GM10266 (cell line): ENCODE measurements at regions not wholly inside any gene's neighbourhood (a gene's known extent, or its start where the extent isn't known, plus 50 kb on each side); places are given as distances from the start of the nearest gene placed in this dataset.

Experiments used
- DNase-seq: peaks from one replicate; pipeline ENCODE4 v3.0.0; 2012; ENCODE audit errors: extremely low spot score
- TF ChIP-seq, protein P1 (sequence below): IDR thresholded peaks from 2 replicates; pipeline ENCODE4 v1.5.1; 2012; ENCODE audit warnings: mild to moderate bottlenecking, low read depth; ENCODE audit not compliant: control insufficient read depth, insufficient read depth; ENCODE audit errors: missing control alignments

DNA sequence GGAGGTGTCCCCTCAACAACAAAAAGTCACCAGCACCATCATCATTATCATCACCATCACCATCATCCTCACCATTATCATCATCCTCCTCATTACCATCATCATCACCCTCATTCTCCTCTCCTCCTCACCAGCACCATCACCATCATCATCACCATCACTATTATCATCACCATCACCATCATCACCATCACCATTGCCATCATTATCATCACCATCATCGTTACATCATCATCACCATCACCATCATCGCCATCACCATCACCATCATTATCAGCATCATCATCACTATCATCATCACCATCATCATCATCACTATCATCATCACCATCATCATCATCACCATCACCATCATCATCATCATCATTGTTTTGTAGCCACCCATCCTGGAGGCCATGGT is 212.6 kb downstream of the MN1 start:
- TF ChIP-seq, protein P1, sequence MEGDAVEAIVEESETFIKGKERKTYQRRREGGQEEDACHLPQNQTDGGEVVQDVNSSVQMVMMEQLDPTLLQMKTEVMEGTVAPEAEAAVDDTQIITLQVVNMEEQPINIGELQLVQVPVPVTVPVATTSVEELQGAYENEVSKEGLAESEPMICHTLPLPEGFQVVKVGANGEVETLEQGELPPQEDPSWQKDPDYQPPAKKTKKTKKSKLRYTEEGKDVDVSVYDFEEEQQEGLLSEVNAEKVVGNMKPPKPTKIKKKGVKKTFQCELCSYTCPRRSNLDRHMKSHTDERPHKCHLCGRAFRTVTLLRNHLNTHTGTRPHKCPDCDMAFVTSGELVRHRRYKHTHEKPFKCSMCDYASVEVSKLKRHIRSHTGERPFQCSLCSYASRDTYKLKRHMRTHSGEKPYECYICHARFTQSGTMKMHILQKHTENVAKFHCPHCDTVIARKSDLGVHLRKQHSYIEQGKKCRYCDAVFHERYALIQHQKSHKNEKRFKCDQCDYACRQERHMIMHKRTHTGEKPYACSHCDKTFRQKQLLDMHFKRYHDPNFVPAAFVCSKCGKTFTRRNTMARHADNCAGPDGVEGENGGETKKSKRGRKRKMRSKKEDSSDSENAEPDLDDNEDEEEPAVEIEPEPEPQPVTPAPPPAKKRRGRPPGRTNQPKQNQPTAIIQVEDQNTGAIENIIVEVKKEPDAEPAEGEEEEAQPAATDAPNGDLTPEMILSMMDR: no peak
- no peak for DNase-seq

DNA sequence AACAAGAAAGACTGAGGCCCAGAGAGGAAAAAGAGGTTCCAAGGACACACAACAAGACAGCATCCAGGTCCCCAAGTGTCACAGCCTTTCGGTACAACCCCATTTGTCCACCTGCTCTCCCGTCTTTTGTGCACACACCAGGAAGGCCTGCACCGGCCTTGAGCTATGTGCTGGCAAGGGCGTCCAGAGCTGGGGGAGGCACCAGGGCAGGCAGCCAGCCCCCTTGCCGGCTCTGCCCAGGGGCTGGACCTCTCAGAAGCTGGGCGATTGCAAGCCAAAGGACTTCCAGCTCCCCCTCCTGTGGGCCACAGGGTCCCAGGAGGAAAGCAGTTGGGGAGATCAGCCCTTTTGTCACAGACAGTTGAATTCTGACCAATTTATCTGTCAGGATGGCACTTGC is 210.5 kb downstream of the MN1 start:
- no peak for DNase-seq
- TF ChIP-seq, protein P1: no peak

DNA sequence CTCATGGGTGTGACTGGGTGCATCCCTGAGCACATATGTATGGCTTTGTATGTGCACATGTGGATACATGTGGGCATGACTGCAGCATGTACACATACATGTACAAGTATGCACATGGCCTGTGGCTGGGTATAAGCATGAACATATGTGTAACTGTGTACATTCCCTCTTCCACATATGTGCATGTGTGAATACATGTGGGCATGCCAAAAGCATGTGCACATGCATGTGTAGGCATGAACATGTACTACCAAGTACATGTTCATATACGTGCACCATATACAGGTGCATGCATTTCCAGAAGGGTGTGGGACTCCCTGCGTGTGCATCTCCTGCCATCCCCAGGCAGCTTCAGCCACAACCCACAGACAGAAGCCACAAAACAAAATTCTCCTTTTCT is 208.2 kb downstream of the MN1 start:
- TF ChIP-seq, protein P1: no peak
- no peak for DNase-seq

DNA sequence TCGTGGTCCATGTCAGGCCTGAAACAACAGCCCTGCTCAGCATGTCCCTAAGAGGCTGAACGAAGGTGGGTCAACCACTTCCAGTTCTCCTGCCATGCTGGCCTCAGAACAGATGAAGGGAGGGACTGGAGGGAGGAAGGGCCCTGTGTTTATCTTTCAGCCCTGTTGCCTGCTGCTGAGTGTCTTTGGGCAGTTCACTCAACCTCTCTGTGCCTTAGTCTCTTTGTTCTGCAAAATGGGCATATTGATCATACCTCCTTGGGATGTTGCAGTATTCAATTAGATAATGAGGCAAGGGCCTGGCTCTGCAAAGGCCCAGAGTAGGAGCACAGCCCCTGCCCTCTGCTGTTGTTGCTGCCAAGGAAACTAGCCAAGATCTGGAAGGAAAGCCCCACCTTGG is 207.5 kb downstream of the MN1 start:
- TF ChIP-seq, protein P1: no peak
- no peak for DNase-seq

DNA sequence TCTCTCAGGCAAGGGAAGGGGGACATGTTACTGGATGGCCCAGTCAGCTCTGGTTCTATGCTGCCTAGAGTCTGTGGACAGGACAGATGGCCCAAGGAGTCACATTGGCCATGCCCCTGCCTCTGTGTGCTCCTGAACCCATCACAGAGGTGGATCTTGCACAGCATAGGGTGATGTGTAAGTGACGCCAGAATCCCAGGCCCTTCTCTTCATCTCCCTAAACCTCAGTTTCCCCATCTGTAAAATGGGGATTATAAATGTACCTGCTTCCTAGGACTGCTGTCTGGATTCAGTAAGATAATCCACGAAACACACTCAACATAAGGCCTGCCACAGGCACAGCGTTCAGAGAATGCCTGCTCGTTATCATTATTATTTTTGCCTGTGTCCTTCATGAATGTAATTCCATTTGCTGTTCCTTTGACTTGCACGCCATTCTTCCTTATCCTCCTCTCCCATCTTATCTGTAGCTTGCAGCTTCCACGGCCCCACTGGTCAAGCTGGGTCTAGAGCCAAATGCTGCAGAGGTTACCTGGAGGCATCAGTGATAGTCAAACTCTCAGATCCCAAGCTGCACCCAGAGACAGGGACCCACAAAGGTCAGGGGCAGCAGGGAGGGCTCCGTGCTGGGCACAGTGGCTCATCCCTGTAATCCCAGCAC is 207.0 kb downstream of the MN1 start:
- no peak for DNase-seq
- TF ChIP-seq, protein P1: no peak

DNA sequence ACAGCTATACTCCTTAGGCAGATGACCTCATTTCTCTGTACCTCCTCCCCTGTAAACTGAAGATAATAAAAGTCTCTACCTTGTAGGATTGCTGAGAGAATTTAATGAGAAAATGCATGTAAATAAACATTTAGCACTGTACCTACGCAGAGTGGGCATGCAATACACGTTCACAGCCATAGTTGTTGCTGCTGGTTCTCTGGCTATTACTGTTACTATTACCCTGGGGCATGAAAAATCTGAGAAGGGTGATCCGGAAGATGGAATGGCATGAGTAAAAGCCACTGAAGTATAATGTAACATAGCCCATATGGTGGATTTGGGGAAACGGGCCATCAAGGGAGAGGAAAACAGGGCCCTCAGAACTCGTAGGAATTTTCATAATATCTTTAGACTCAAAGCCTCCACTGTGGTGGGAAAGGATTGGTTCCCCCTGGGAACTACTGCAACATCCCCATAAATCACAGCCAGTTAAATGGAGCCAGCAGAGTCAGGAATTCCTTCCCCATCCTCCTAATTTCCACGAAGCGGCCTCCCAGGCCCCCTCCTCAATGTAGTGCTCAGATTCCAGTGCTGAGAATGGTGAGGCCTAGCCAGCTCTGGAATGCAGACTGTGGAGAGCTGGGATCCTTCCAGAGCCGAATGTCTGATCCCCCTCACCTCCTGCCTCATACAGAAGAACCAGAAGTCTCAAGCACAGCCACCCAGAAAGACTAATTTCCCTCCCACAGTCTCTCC is 205.3 kb downstream of the MN1 start:
- TF ChIP-seq, protein P1: no peak

More for the DNA sequence above, 205.3 kb downstream of the MN1 start:
- DNase-seq: no peak
